Forelimb muscle (tissue), 1 donor: ENCODE measurements at regions not wholly inside any gene's neighbourhood (a gene's known extent, or its start where the extent isn't known, plus 50 kb on each side); places are given as distances from the start of the nearest gene placed in this dataset.
"Not testable (repeated sequence)": the region's sequence is repeated elsewhere in the genome, so short reads cannot be mapped to it uniquely, and the experiment has no call there.

ENCODE experiments used
- DNase-seq: peaks from one replicate; pipeline ENCODE4 v3.0.0-alpha.2; 2013; ENCODE audit warnings: low read depth

- no peak for DNase-seq
Measured at GRCh38 chr1:61028136-61028535, 54.2 kb upstream of the NFIA start.

GRCh38 chr1:61018068-61018467, 64.3 kb upstream of the NFIA start:
- not testable (repeated sequence) for DNase-seq

- no peak for DNase-seq
Measured at GRCh38 chr1:61017651-61018050, 64.7 kb upstream of the NFIA start.

GRCh38 chr1:61013946-61014667, 68.3 kb upstream of the NFIA start:
- DNase-seq: no peak

- DNase-seq: no peak
Measured at GRCh38 chr1:61013189-61013945, 69.0 kb upstream of the NFIA start.

- no peak for DNase-seq
Measured at GRCh38 chr1:61012341-61012761, 70.0 kb upstream of the NFIA start.

GRCh38 chr1:61011561-61012263, 70.6 kb upstream of the NFIA start:
- DNase-seq: no peak

- no peak for DNase-seq
Measured at GRCh38 chr1:61007534-61008364, 74.6 kb upstream of the NFIA start.

- DNase-seq: no peak
Measured at GRCh38 chr1:61005614-61006580, 76.5 kb upstream of the NFIA start.

- no peak for DNase-seq
Measured at GRCh38 chr1:61004262-61005003, 77.9 kb upstream of the NFIA start.

GRCh38 chr1:61000327-61000726, 82.0 kb upstream of the NFIA start:
- DNase-seq: no peak

GRCh38 chr1:60998786-60999185, 83.6 kb upstream of the NFIA start:
- DNase-seq: no peak

GRCh38 chr1:60994828-60995492, 87.4 kb upstream of the NFIA start:
- no peak for DNase-seq

GRCh38 chr1:60994369-60994768, 88.0 kb upstream of the NFIA start:
- no peak for DNase-seq

- no peak for DNase-seq
Measured at GRCh38 chr1:60992165-60992564, 90.2 kb upstream of the NFIA start.

- DNase-seq: no peak
Measured at GRCh38 chr1:60990714-60991090, 91.7 kb upstream of the NFIA start.

- DNase-seq: peak; percentile 83
Measured at GRCh38 chr1:60989749-60990713, 92.3 kb upstream of the NFIA start.

- DNase-seq: no peak
Measured at GRCh38 chr1:60988891-60989290, 93.5 kb upstream of the NFIA start.
